ENCODE measurements at regions not wholly inside any gene's neighbourhood (a gene's known extent, or its start where the extent isn't known, plus 50 kb on each side); places are given as distances from the start of the nearest gene placed in this dataset.

DNA sequence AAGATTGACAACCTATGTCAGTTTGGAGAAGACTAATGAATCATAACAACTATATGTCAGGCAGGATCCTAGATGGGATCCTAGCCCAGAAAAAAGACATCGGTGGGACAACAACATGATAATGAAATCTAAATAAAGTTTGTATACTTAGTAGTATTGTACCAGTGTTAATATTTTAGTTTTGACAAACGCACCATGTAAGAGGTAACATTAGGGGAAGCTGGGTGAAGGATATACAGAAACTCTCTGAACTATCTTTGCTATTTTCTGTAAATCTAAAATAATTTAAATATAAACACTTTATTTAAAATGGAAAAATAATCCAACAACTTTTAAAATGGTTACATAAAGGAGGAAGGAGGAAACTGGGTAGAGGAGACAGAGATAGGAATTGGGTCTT is 105.6 kb upstream of the AP1S2 start:
- Histone ChIP-seq H4K8ac (ENCODE audit: low read depth, low read length) (no peak overlapping the region), H2BK15ac (replicated peaks; ENCODE audit: low read depth) (no peak overlapping the region), H3K4me2 (ENCODE audit: low read length) (no peak overlapping the region), H3K27me3 (ENCODE audit: insufficient read depth, low read length, poor library complexity) (no peaks in the 10 kb centered on the region), H3K9ac (ENCODE audit: low read length) (no peak overlapping the region), H3K79me1 (ENCODE audit: low read length) (no peaks in the 10 kb centered on the region), H3K18ac (ENCODE audit: low read length) (no peak overlapping the region), H2BK120ac (ENCODE audit: low read depth, low read length) (no peak overlapping the region), H3K56ac (ENCODE audit: low read length) (no peak overlapping the region), H3K4ac (ENCODE audit: low read depth, low read length) (no peak overlapping the region), H2BK5ac (ENCODE audit: low read length) (no peak overlapping the region), H4K5ac (ENCODE audit: low read length) (no peak overlapping the region), H3K4me1 (ENCODE audit: control insufficient read depth, low read depth, low read length) (no peaks in the 10 kb centered on the region), H3K23ac (ENCODE audit: low read length) (no peak overlapping the region), H3K4me3 (ENCODE audit: low read length) (no peak overlapping the region), H3K27ac (ENCODE audit: low read depth, low read length) (no peak overlapping the region), H3K36me3 (ENCODE audit: control insufficient read depth, insufficient read depth, low read length) (no peaks in the 10 kb centered on the region), H3K79me2 (ENCODE audit: control insufficient read depth, insufficient read depth, low read length) (no peaks in the 10 kb centered on the region), H2AK5ac (ENCODE audit: low read length) (no peak overlapping the region)
- no peak for DNase-seq
- no CpG with 5 or more reads among the region's 2 CpGs for WGBS (ENCODE audit: extremely low coverage, insufficient coverage, low lambda C conversion rate)

DNA sequence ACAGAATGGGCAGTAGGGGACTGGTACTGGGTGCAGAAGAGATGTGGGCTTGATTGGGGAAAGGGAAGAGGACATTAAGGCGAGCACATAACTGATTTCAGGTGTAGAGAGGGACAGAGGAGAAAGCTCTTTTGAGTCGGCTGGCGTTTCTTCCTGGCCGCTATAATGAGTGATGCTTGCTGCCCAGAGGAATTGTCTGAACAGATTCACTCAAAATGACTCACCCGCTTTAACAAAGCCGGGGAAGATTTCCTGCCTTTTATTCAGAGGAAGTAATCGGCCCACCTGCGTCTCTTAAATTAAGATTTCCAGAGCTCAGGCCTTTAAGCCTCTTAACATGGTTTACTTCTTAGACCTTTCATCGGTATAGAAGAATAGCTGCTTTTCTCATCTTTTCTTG is 102.1 kb upstream of the AP1S2 start:
- Histone ChIP-seq H4K5ac (ENCODE audit: low read length) (no peak overlapping the region), H3K79me2 (ENCODE audit: control insufficient read depth, insufficient read depth, low read length) (no peaks in the 10 kb centered on the region), H3K4ac (ENCODE audit: low read depth, low read length) (no peak overlapping the region), H3K18ac (ENCODE audit: low read length) (peak overlapping the region; percentile 47), H3K36me3 (ENCODE audit: control insufficient read depth, insufficient read depth, low read length) (no peaks in the 10 kb centered on the region), H2AK5ac (ENCODE audit: low read length) (no peak overlapping the region), H3K9ac (ENCODE audit: low read length) (no peak overlapping the region), H3K4me1 (ENCODE audit: control insufficient read depth, low read depth, low read length) (no peaks in the 10 kb centered on the region), H3K79me1 (ENCODE audit: low read length) (no peaks in the 10 kb centered on the region), H2BK15ac (replicated peaks; ENCODE audit: low read depth) (no peak overlapping the region), H3K27me3 (ENCODE audit: insufficient read depth, low read length, poor library complexity) (no peaks in the 10 kb centered on the region), H2BK120ac (ENCODE audit: low read depth, low read length) (no peak overlapping the region), H3K23ac (ENCODE audit: low read length) (no peak overlapping the region), H2BK5ac (ENCODE audit: low read length) (no peak overlapping the region), H3K56ac (ENCODE audit: low read length) (no peak overlapping the region), H3K4me3 (ENCODE audit: low read length) (no peak overlapping the region), H3K27ac (ENCODE audit: low read depth, low read length) (peak overlapping the region; percentile 84), H4K8ac (ENCODE audit: low read depth, low read length) (peak overlapping the region; percentile 65), H3K4me2 (ENCODE audit: low read length) (no peak overlapping the region)
- WGBS (ENCODE audit: extremely low coverage, insufficient coverage, low lambda C conversion rate): no CpG with 5 or more reads among the region's 9 CpGs
- DNase-seq: peak; percentile 66

DNA sequence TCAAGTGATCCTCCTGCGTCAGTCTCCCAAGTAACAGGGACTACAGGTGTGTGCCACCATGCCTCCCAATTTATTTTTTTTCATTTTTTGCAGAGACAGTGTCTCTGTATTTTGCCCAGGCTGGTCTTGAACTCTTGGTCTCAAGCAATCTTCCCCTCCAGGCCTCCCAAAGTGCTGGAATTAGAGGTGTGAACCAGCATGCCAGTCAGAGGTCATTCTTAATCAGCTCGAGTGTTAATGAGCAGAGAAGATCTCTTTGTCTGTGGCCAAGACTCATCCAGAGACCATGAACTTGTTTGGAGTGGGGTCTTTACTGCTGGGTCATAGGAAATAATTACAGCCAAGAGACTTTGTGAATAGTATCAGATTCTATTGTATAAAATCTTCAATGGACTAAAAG is 99.2 kb upstream of the AP1S2 start:
- DNase-seq: peak; percentile 65
- Histone ChIP-seq H3K27ac (ENCODE audit: low read depth, low read length) (no peak overlapping the region), H4K8ac (ENCODE audit: low read depth, low read length) (no peak overlapping the region), H3K56ac (ENCODE audit: low read length) (no peak overlapping the region), H4K5ac (ENCODE audit: low read length) (no peak overlapping the region), H3K4ac (ENCODE audit: low read depth, low read length) (no peak overlapping the region), H3K4me3 (ENCODE audit: low read length) (no peak overlapping the region), H3K79me1 (ENCODE audit: low read length) (no peaks in the 10 kb centered on the region), H3K4me1 (ENCODE audit: control insufficient read depth, low read depth, low read length) (no peaks in the 10 kb centered on the region), H3K9ac (ENCODE audit: low read length) (no peak overlapping the region), H2BK15ac (replicated peaks; ENCODE audit: low read depth) (no peak overlapping the region), H3K27me3 (ENCODE audit: insufficient read depth, low read length, poor library complexity) (no peaks in the 10 kb centered on the region), H2BK5ac (ENCODE audit: low read length) (no peak overlapping the region), H3K23ac (ENCODE audit: low read length) (no peak overlapping the region), H3K79me2 (ENCODE audit: control insufficient read depth, insufficient read depth, low read length) (no peaks in the 10 kb centered on the region), H3K36me3 (ENCODE audit: control insufficient read depth, insufficient read depth, low read length) (no peaks in the 10 kb centered on the region), H3K18ac (ENCODE audit: low read length) (no peak overlapping the region), H2AK5ac (ENCODE audit: low read length) (no peak overlapping the region), H3K4me2 (ENCODE audit: low read length) (no peak overlapping the region), H2BK120ac (ENCODE audit: low read depth, low read length) (no peak overlapping the region)
- no CpG with 5 or more reads among the region's 2 CpGs for WGBS (ENCODE audit: extremely low coverage, insufficient coverage, low lambda C conversion rate)

DNA sequence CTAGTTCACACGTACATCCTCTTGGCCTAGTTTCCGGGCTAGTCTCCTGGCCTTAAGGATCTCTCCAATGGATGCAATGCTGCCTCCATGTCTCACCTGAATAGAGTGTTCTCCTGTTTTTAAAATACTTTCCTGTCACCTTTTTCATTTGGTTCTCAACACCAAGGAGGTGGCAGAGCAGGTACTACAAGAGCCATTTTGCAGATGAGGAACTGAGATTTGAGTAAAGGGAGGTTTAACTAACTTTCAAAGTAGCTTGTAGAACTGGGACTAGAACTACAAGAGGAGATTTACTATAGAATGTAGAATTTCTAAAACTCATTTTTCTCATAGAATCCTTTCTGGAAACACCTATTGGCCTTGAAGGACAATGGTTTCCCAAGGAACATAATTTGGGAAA is 97.6 kb upstream of the AP1S2 start:
- Histone ChIP-seq H3K4me2 (ENCODE audit: low read length) (no peak overlapping the region), H3K4me3 (ENCODE audit: low read length) (no peak overlapping the region), H4K5ac (ENCODE audit: low read length) (no peak overlapping the region), H4K8ac (ENCODE audit: low read depth, low read length) (no peak overlapping the region), H3K36me3 (ENCODE audit: control insufficient read depth, insufficient read depth, low read length) (no peaks in the 10 kb centered on the region), H2BK5ac (ENCODE audit: low read length) (no peak overlapping the region), H3K56ac (ENCODE audit: low read length) (no peak overlapping the region), H3K9ac (ENCODE audit: low read length) (no peak overlapping the region), H3K23ac (ENCODE audit: low read length) (no peak overlapping the region), H2BK120ac (ENCODE audit: low read depth, low read length) (no peak overlapping the region), H2AK5ac (ENCODE audit: low read length) (no peak overlapping the region), H3K27ac (ENCODE audit: low read depth, low read length) (no peak overlapping the region), H3K4ac (ENCODE audit: low read depth, low read length) (no peak overlapping the region), H2BK15ac (replicated peaks; ENCODE audit: low read depth) (no peak overlapping the region), H3K18ac (ENCODE audit: low read length) (no peak overlapping the region), H3K4me1 (ENCODE audit: control insufficient read depth, low read depth, low read length) (peaks cover 1% of the 10 kb centered on the region), H3K27me3 (ENCODE audit: insufficient read depth, low read length, poor library complexity) (no peaks in the 10 kb centered on the region), H3K79me1 (ENCODE audit: low read length) (no peaks in the 10 kb centered on the region), H3K79me2 (ENCODE audit: control insufficient read depth, insufficient read depth, low read length) (no peaks in the 10 kb centered on the region)
- no peak for DNase-seq
- WGBS (ENCODE audit: extremely low coverage, insufficient coverage, low lambda C conversion rate): no CpG with 5 or more reads among the region's 2 CpGs

- Histone ChIP-seq H4K8ac (ENCODE audit: low read depth, low read length) (no peak overlapping the region), H2BK120ac (ENCODE audit: low read depth, low read length) (no peak overlapping the region), H3K4me3 (ENCODE audit: low read length) (no peak overlapping the region), H3K4me1 (ENCODE audit: control insufficient read depth, low read depth, low read length) (peaks cover 4% of the 10 kb centered on the region), H4K5ac (ENCODE audit: low read length) (no peak overlapping the region), H3K36me3 (ENCODE audit: control insufficient read depth, insufficient read depth, low read length) (no peaks in the 10 kb centered on the region), H3K9ac (ENCODE audit: low read length) (no peak overlapping the region), H3K79me2 (ENCODE audit: control insufficient read depth, insufficient read depth, low read length) (no peaks in the 10 kb centered on the region), H3K27ac (ENCODE audit: low read depth, low read length) (peak overlapping the region; percentile 51), H2BK15ac (replicated peaks; ENCODE audit: low read depth) (peak overlapping the region; percentile 85), H3K27me3 (ENCODE audit: insufficient read depth, low read length, poor library complexity) (no peaks in the 10 kb centered on the region), H3K79me1 (ENCODE audit: low read length) (no peaks in the 10 kb centered on the region), H2BK5ac (ENCODE audit: low read length) (no peak overlapping the region), H3K56ac (ENCODE audit: low read length) (peak overlapping the region; percentile 56), H3K18ac (ENCODE audit: low read length) (peak overlapping the region; percentile 41), H2AK5ac (ENCODE audit: low read length) (no peak overlapping the region), H3K4me2 (ENCODE audit: low read length) (no peak overlapping the region), H3K23ac (ENCODE audit: low read length) (no peak overlapping the region), H3K4ac (ENCODE audit: low read depth, low read length) (peak overlapping the region; percentile 86)
- no CpG with 5 or more reads among the region's 5 CpGs for WGBS (ENCODE audit: extremely low coverage, insufficient coverage, low lambda C conversion rate)
- no peak for DNase-seq
These were observed 93.7 kb upstream of the AP1S2 start for GRCh38 chrX:15948318-15948660.

DNA sequence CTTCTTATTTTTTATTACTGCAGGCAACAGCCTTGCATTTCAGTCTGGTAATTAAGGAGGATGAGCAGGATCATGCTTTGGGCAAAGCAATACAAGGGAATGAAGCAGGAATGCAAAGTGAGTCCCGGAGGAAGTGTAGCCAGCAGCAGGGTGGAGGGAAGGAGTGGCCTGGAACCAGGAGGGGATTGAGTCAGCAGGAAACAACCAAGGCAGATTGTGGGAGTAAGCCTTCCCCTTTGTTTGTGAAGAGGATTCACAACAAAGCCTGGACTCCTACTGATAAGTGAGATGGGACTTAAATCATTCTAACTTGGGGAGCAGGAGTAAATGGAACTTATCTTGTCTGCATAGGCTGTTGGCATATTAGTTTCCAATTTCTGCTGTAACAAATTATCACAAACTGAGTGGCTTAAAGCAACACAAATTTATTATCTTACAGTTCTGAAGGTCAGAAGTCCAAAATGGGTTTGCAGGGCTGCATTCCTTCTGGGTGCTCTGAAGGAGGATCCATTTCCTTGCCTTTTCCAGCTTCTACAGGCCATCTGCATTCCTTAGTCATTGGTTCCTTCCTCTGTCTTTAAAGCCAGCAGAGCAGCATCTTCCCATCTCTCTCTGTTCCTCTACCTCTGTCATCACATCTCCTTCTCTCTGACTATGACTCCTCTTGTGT is 93.2 kb upstream of the AP1S2 start:
- no peak overlapping the region for H2BK120ac ChIP-seq (ENCODE audit: low read depth, low read length)
- H3K27me3 ChIP-seq (ENCODE audit: insufficient read depth, low read length, poor library complexity): no peaks in the 10 kb centered on the region
- H4K8ac ChIP-seq (ENCODE audit: low read depth, low read length): no peak overlapping the region
- H3K4me1 ChIP-seq (ENCODE audit: control insufficient read depth, low read depth, low read length): peaks cover 4% of the 10 kb centered on the region
- peak overlapping the region; percentile 56 for H3K56ac ChIP-seq (ENCODE audit: low read length)
- no peaks in the 10 kb centered on the region for H3K36me3 ChIP-seq (ENCODE audit: control insufficient read depth, insufficient read depth, low read length)
- DNase-seq: peak; percentile 91
- H3K18ac ChIP-seq (ENCODE audit: low read length): peak overlapping the region; percentile 41
- no peaks in the 10 kb centered on the region for H3K79me1 ChIP-seq (ENCODE audit: low read length)
- no peak overlapping the region for H2BK5ac ChIP-seq (ENCODE audit: low read length)
- no peaks in the 10 kb centered on the region for H3K79me2 ChIP-seq (ENCODE audit: control insufficient read depth, insufficient read depth, low read length)
- no peak overlapping the region for H3K23ac ChIP-seq (ENCODE audit: low read length)
- peak overlapping the region; percentile 51 for H3K27ac ChIP-seq (ENCODE audit: low read depth, low read length)
- no peak overlapping the region for H3K4me3 ChIP-seq (ENCODE audit: low read length)
- no peak overlapping the region for H4K5ac ChIP-seq (ENCODE audit: low read length)
- no CpG with 5 or more reads among the region's 1 CpG for WGBS (ENCODE audit: extremely low coverage, insufficient coverage, low lambda C conversion rate)
- no peak overlapping the region for H2AK5ac ChIP-seq (ENCODE audit: low read length)
- H2BK15ac ChIP-seq (replicated peaks; ENCODE audit: low read depth): peak overlapping the region; percentile 85
- no peak overlapping the region for H3K4ac ChIP-seq (ENCODE audit: low read depth, low read length)
- H3K4me2 ChIP-seq (ENCODE audit: low read length): no peak overlapping the region
- no peak overlapping the region for H3K9ac ChIP-seq (ENCODE audit: low read length)

Measured in mesendoderm (in vitro differentiated cells).